ENCODE measurements at regions not wholly inside any gene's neighbourhood (a gene's known extent, or its start where the extent isn't known, plus 50 kb on each side); places are given as distances from the start of the nearest gene placed in this dataset.

DNA sequence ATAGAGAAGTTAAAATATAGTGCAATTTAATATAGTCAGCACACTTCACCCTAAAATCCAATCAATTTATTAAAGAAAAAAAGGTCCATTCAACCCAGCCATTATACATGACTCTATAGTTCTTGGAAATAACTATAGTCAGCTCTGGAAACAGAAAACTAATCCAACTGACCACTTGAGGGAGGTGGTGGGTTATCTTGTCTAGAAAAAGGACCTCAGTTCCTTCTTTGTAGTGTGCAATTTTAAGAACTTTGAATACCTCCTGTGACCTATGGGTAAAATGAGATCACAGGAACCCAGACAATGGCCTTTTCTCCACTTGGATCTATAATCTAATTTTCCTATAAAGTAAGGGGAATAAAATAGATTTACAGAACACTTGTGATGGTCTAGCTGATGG is 163.6 kb upstream of the CENPW start:
- TF ChIP-seq CTBP1 (IDR thresholded peaks at IDR 0.05; ENCODE audit: borderline replicate concordance) (no peak), FOXA1 (IDR thresholded peaks at IDR 0.05) (no peak), ARNT (IDR thresholded peaks at IDR 0.05) (no peak)
